DND-41 (cell line): ENCODE measurements at regions not wholly inside any gene's neighbourhood (a gene's known extent, or its start where the extent isn't known, plus 50 kb on each side); places are given as distances from the start of the nearest gene placed in this dataset.

ENCODE experiments used
- EZH2 ChIP-seq: IDR thresholded peaks from 3 replicates; pipeline ENCODE4 v1.6.1; 2012; ENCODE audit warnings: borderline replicate concordance, low read depth, mild to moderate bottlenecking, moderate library complexity, low read length, inconsistent platforms; ENCODE audit not compliant: severe bottlenecking
- TF ChIP-seq, protein P1 (sequence below): IDR thresholded peaks from 2 replicates; pipeline ENCODE4 v1.5.1; 2012; ENCODE audit warnings: borderline replicate concordance, low read length, moderate library complexity, mild to moderate bottlenecking; ENCODE audit not compliant: poor library complexity, severe bottlenecking; ENCODE audit errors: extremely low read depth

DNA sequence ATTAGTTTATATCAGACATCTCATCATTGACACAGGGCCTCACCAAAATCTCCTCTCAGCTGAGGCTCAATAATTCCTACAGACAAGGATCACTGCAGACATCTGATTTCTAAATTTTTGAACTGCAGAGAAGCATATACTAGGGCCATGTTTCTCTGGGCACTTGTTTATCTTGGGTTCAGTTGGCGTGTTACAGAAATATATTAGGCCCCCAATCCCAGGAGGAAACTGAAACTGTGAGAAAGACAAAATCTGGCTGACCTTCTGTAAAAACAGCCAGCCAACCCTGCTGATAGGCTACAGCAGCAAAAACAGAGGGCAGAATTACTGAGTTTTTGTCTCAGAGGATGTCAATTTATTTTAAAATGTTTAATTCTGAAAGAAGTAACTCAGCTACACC is 634.6 kb downstream of the ETNK1 start:
- TF ChIP-seq, protein P1, sequence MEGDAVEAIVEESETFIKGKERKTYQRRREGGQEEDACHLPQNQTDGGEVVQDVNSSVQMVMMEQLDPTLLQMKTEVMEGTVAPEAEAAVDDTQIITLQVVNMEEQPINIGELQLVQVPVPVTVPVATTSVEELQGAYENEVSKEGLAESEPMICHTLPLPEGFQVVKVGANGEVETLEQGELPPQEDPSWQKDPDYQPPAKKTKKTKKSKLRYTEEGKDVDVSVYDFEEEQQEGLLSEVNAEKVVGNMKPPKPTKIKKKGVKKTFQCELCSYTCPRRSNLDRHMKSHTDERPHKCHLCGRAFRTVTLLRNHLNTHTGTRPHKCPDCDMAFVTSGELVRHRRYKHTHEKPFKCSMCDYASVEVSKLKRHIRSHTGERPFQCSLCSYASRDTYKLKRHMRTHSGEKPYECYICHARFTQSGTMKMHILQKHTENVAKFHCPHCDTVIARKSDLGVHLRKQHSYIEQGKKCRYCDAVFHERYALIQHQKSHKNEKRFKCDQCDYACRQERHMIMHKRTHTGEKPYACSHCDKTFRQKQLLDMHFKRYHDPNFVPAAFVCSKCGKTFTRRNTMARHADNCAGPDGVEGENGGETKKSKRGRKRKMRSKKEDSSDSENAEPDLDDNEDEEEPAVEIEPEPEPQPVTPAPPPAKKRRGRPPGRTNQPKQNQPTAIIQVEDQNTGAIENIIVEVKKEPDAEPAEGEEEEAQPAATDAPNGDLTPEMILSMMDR, result no peak
- no peak for TF ChIP-seq EZH2
